Right atrium auricular region (tissue), 2 donors: ENCODE measurements at regions not wholly inside any gene's neighbourhood (a gene's known extent, or its start where the extent isn't known, plus 50 kb on each side); places are given as distances from the start of the nearest gene placed in this dataset.

Experiments used
- DNase-seq: peaks from one replicate; pipeline ENCODE4 v3.0.0-alpha.2; 2019; ENCODE audit warnings: low spot score
- H3K27ac ChIP-seq, 2 donors: fragments of 200-600 bp; sonication (generic); 1 replicate in 1 of 2; 2 replicates in 1 of 2; pipeline ENCODE4 v1.5.1; 2016 to 2019
- H3K27me3 ChIP-seq, 2 donors: fragments of 200-600 bp; sonication (generic); one replicate each; pipeline versions ENCODE4 v1.5.1 to v1.6.0; 2017 to 2019
- H3K36me3 ChIP-seq: fragments of 200-600 bp; sonication (generic); one replicate; pipeline ENCODE4 v1.5.1; 2016
- H3K4me1 ChIP-seq, 2 donors: fragments of 200-600 bp; sonication (generic); one replicate each; pipeline versions ENCODE4 v1.5.1 to v1.6.0; 2017 to 2019
- H3K4me3 ChIP-seq, 2 donors: fragments of 200-600 bp; sonication (generic); 1 replicate in 1 of 2; 2 replicates in 1 of 2; pipeline ENCODE4 v1.5.1; 2017 to 2019; ENCODE audit warnings: mild to moderate bottlenecking in 1 of 2, moderate library complexity in 1 of 2
- H3K9me3 ChIP-seq, 2 donors: fragments of 200-600 bp; sonication (generic); one replicate each; pipeline ENCODE4 v1.5.1; 2019
- TF ChIP-seq, protein P1 (sequence below), 2 donors: fragments of 200-600 bp; sonication (generic); IDR thresholded peaks; one replicate each; pipeline ENCODE4 v1.5.1; 2019; ENCODE audit warnings: antibody characterized with exemption in 2 of 2

DNA sequence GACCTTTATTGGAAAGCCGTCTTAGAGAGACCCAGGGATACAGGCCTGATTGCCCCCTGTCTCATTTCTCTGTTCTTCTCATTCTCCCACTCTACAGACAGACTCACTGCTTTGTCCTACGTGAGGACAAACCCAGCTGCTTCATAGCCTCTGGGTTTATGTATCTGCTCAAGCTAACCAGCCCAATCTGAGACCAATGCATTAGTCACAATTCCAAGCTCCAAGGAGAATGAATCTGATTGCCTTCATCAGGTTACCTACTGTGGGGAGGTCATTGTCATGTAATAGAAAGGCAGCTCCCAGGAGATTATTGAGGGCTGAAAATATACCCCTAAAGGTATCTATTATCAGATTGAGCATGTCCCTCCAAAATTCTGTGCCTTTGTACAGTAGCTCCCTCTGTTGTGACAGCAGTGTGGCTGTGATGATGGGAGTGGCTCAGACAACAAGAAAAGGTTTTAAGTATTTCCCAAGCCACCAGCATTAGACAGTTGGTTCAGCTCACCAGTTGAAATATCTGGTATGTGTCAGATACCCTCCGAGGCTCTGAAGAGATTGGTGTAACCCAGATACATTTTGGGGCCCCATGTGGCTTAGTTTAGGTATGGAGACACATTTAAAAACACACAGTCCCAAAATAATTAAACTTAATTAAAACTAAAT is 123.1 kb upstream of the EEPD1 start:
- no peaks in the 10 kb centered on the region for H3K27me3 ChIP-seq
- TF ChIP-seq, protein P1, sequence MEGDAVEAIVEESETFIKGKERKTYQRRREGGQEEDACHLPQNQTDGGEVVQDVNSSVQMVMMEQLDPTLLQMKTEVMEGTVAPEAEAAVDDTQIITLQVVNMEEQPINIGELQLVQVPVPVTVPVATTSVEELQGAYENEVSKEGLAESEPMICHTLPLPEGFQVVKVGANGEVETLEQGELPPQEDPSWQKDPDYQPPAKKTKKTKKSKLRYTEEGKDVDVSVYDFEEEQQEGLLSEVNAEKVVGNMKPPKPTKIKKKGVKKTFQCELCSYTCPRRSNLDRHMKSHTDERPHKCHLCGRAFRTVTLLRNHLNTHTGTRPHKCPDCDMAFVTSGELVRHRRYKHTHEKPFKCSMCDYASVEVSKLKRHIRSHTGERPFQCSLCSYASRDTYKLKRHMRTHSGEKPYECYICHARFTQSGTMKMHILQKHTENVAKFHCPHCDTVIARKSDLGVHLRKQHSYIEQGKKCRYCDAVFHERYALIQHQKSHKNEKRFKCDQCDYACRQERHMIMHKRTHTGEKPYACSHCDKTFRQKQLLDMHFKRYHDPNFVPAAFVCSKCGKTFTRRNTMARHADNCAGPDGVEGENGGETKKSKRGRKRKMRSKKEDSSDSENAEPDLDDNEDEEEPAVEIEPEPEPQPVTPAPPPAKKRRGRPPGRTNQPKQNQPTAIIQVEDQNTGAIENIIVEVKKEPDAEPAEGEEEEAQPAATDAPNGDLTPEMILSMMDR (IDR thresholded peaks at IDR 0.05), result no peak
- no peak overlapping the region for H3K27ac ChIP-seq
- no peak for DNase-seq
- H3K4me1 ChIP-seq, result no peaks in the 10 kb centered on the region
- H3K4me3 ChIP-seq, result no peak overlapping the region
- H3K9me3 ChIP-seq, result no peaks in the 10 kb centered on the region
- no peaks in the 10 kb centered on the region for H3K36me3 ChIP-seq

DNA sequence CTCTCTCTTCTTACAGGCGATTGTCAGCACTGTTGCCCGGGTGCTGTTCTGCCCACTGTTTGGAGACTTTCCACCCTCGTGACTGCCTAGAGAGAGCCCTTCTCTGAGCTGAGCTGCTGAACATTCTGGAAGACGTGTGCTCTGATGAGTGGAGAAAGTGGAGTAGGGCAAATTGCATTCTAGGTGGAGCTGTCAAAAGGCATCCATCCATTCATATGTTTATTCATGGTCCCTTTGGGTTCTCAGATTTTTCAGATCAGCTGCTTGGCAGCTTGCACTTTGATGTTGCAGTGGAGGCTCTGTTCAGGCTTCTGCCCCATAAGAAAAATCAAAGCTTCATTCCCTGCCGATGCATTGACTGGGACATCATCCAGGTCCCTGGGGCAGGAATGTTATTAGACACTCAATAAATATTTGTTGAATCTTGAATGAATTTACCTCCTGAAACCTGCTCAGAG is 120.7 kb upstream of the EEPD1 start:
- DNase-seq, result no peak
- Histone ChIP-seq H3K9me3 (no peaks in the 10 kb centered on the region), H3K36me3 (no peaks in the 10 kb centered on the region), H3K27me3 (no peaks in the 10 kb centered on the region), H3K4me1 (peaks cover 0 to 19% of the 10 kb centered on the region in 2 donors), H3K4me3 (no peak overlapping the region), H3K27ac (no peak overlapping the region)
- TF ChIP-seq, protein P1 (IDR thresholded peaks at IDR 0.05), result no peak

DNA sequence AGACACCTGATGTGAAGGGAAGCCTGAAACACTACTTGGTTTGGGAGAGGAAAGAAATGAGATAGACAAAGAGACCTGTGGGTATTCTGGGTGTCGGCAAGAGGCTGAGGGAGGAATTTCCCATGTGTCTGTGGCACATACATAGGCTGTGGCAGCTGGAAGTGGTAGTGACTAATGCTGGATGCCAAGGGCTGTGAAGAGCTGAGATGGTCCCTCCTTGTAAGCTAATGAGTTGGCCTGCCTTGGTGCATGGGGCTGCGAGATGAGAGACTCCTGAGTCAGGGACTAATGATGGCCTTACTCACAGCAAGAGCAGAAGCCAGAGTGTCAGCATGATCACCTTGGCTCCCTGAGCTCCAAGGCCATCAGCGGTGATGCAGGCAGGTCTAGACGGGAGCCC is 119.0 kb upstream of the EEPD1 start:
- DNase-seq, result no peak
- no peaks in the 10 kb centered on the region for H3K27me3 ChIP-seq
- no peak overlapping the region for H3K4me3 ChIP-seq
- H3K9me3 ChIP-seq, result no peaks in the 10 kb centered on the region
- no peak overlapping the region for H3K27ac ChIP-seq
- H3K36me3 ChIP-seq, result no peaks in the 10 kb centered on the region
- H3K4me1 ChIP-seq, result peaks cover 0 to 30% of the 10 kb centered on the region in 2 donors
- TF ChIP-seq, protein P1 (IDR thresholded peaks at IDR 0.05), result no peak

DNA sequence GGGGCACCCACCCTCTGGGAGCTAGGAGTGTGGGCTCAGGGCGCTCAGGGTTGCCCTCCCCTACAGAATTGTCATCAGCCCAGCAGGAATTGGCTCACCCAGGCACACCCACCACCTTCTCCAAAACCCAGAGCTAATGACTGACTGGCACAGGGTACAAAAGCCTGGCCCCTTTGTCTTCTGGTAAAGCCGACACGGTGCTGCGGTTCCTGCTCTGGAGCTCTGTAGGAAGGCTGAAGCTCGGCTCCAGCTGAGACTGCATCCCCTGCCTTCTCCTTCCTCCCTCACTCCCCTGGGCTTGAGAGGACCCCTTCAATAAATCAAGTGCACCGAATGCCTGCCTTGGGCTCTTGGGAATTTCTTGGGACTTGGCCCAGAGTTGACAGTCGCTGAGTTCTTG is 117.9 kb upstream of the EEPD1 start:
- no peak overlapping the region for H3K27ac ChIP-seq
- H3K36me3 ChIP-seq, result no peaks in the 10 kb centered on the region
- H3K4me3 ChIP-seq, result no peak overlapping the region
- DNase-seq, result no peak
- TF ChIP-seq, protein P1 (IDR thresholded peaks at IDR 0.05), result no peak
- H3K9me3 ChIP-seq, result no peaks in the 10 kb centered on the region
- no peaks in the 10 kb centered on the region for H3K27me3 ChIP-seq
- H3K4me1 ChIP-seq, result peaks cover 0 to 36% of the 10 kb centered on the region in 2 donors

DNA sequence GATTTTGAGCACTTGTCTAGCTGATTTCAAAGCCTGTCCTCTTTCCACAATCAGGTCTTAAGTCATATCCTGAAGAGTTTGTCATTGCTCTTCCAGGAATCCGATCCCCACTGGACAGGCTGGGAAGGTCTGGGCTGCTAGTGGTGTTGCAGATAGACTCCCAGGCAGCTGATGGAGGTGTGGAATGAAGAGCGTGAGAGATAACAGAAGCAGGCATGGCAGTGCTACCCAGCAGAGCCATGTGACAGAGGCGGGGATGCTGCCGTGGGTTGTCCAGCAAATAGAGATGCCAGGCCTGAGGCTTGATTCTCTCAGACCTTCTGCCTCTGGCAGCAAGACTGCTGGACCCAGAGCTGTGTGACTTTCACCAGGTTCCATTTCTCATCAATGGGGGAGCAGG is 116.5 kb upstream of the EEPD1 start:
- Histone ChIP-seq H3K36me3 (no peaks in the 10 kb centered on the region), H3K27me3 (no peaks in the 10 kb centered on the region), H3K4me3 (no peak overlapping the region), H3K27ac (peak overlapping the region; percentile 66 to 84), H3K4me1 (peaks cover 0 to 39% of the 10 kb centered on the region in 2 donors), H3K9me3 (no peaks in the 10 kb centered on the region)
- no peak for DNase-seq
- TF ChIP-seq, protein P1 (IDR thresholded peaks at IDR 0.05), result no peak
